ENCODE measurements at regions not wholly inside any gene's neighbourhood (a gene's known extent, or its start where the extent isn't known, plus 50 kb on each side); places are given as distances from the start of the nearest gene placed in this dataset.

DNA sequence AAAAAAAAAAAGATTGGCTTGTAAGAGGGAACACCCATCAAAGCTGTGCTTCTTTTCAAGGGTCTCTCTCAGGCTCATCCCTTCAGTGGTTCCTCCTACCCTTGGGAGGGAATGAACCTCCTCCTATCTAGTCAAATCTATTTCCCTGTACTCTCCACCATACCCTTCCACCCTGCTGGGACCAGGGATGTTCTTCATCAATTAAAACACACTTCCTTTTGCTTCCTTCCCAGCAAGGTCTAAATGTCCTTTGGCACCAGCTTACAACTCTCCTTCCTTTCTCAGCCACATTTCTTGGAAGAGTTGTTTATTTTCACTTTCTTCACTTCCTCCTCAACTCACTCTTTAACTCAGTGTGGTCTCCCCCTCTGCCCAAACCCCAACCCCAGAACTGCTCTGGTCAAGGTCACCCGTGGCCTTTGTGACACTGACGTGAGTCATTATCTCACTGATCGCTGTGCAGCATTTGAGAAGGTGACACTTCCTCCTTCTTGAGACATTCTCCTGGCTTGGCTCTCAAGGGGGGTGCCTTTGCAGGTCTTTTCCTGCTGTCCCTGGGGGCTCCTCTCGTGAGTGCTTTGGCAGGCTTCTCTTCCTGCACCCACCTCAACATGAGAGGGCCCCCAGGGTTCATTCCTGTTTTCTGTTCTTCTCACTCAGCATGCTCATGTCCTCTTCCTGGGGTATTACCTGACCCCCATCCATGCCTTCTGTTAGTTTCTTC is 210.5 kb upstream of the TLE3 start:
- no peaks in the 10 kb centered on the region for H3K36me3 ChIP-seq (ENCODE audit: control insufficient read depth, insufficient read depth, low read length)
- no peak overlapping the region for H3K4me3 ChIP-seq (ENCODE audit: low read depth, low read length)
- no peak overlapping the region for H3K4me2 ChIP-seq (ENCODE audit: low read length)
- H3K27ac ChIP-seq = no peak overlapping the region
- H3K9ac ChIP-seq = no peak overlapping the region
- no peak overlapping the region for H2AFZ ChIP-seq
- H3K9me3 ChIP-seq (ENCODE audit: control insufficient read depth, low read length) = no peaks in the 10 kb centered on the region
- H3K79me2 ChIP-seq = no peaks in the 10 kb centered on the region
- H3K4me1 ChIP-seq = no peaks in the 10 kb centered on the region
- no peaks in the 10 kb centered on the region for H3K27me3 ChIP-seq (ENCODE audit: control insufficient read depth, insufficient read depth, low read length)
- TF ChIP-seq, protein P1, sequence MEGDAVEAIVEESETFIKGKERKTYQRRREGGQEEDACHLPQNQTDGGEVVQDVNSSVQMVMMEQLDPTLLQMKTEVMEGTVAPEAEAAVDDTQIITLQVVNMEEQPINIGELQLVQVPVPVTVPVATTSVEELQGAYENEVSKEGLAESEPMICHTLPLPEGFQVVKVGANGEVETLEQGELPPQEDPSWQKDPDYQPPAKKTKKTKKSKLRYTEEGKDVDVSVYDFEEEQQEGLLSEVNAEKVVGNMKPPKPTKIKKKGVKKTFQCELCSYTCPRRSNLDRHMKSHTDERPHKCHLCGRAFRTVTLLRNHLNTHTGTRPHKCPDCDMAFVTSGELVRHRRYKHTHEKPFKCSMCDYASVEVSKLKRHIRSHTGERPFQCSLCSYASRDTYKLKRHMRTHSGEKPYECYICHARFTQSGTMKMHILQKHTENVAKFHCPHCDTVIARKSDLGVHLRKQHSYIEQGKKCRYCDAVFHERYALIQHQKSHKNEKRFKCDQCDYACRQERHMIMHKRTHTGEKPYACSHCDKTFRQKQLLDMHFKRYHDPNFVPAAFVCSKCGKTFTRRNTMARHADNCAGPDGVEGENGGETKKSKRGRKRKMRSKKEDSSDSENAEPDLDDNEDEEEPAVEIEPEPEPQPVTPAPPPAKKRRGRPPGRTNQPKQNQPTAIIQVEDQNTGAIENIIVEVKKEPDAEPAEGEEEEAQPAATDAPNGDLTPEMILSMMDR (IDR thresholded peaks at IDR 0.05) = no peak

DNA sequence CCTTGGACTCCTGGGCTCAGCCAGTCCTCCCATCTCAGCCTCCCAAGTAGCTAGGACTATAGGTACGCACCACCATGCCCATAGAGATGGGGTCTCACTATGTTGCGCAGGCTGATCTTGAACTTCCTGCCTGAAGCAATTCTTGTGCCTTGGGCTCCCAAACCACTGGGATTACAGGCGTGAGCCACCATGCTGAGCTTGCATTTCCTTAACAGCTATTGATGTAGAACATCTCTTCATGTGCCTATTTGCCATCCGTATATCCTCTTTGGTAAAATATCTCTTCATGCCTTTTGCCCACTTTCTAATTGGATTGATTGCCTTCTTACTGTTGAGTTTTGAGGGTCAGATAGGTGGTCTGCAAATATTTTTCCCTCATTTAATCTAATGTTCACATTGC is 208.9 kb upstream of the TLE3 start:
- TF ChIP-seq, protein P1 (IDR thresholded peaks at IDR 0.05) = no peak
- H3K9ac ChIP-seq = no peak overlapping the region
- H3K36me3 ChIP-seq (ENCODE audit: control insufficient read depth, insufficient read depth, low read length) = no peaks in the 10 kb centered on the region
- no peaks in the 10 kb centered on the region for H3K79me2 ChIP-seq
- H3K4me2 ChIP-seq (ENCODE audit: low read length) = no peak overlapping the region
- H3K4me1 ChIP-seq = no peaks in the 10 kb centered on the region
- no peak overlapping the region for H2AFZ ChIP-seq
- no peak overlapping the region for H3K27ac ChIP-seq
- H3K4me3 ChIP-seq (ENCODE audit: low read depth, low read length) = no peak overlapping the region
- H3K9me3 ChIP-seq (ENCODE audit: control insufficient read depth, low read length) = no peaks in the 10 kb centered on the region
- no peaks in the 10 kb centered on the region for H3K27me3 ChIP-seq (ENCODE audit: control insufficient read depth, insufficient read depth, low read length)

DNA sequence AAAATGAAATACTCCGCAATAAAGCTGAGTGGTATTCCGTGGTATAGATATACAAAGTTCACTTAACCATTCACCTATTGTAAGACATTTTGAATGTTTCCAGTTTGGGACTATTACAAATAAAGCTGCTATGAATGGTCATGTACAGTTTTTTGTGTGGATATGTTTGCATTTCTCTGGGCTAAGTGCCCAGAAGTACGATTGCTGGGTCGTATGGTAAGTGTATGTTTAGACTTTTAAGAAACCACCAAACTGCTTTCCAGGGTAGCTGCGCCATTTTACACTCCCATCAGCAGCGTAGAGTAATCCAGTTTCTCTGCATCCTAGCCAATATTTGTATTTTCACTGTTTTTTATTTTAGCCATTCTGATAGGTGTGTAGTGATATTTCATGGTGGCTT is 208.4 kb upstream of the TLE3 start:
- no peaks in the 10 kb centered on the region for H3K9me3 ChIP-seq (ENCODE audit: control insufficient read depth, low read length)
- TF ChIP-seq, protein P1 (IDR thresholded peaks at IDR 0.05) = no peak
- no peak overlapping the region for H3K27ac ChIP-seq
- no peak overlapping the region for H3K4me3 ChIP-seq (ENCODE audit: low read depth, low read length)
- H3K36me3 ChIP-seq (ENCODE audit: control insufficient read depth, insufficient read depth, low read length) = no peaks in the 10 kb centered on the region
- H3K27me3 ChIP-seq (ENCODE audit: control insufficient read depth, insufficient read depth, low read length) = no peaks in the 10 kb centered on the region
- no peaks in the 10 kb centered on the region for H3K4me1 ChIP-seq
- no peak overlapping the region for H2AFZ ChIP-seq
- H3K79me2 ChIP-seq = no peaks in the 10 kb centered on the region
- no peak overlapping the region for H3K4me2 ChIP-seq (ENCODE audit: low read length)
- H3K9ac ChIP-seq = no peak overlapping the region

DNA sequence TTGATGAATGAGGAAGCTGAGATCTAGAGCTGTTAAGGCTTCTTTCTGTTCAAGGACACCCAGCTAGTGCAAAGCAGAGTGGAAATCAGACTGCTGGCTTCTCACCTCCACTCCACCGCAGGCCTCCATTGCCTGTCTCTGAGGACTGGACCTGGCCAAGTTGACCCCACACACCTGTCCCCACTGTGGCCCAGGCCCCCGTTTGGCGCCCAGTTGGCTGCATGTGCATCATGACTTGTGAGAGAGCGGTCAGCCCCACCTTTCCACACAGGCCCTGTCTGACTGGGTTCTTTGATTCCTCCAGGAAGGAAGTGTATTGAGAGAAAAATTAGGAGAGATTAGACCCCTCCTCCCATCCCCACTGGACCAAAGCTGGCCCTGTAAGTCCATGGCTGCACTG is 206.3 kb upstream of the TLE3 start:
- Histone ChIP-seq H3K4me2 (ENCODE audit: low read length) (no peak overlapping the region), H3K9me3 (ENCODE audit: control insufficient read depth, low read length) (no peaks in the 10 kb centered on the region), H3K4me3 (ENCODE audit: low read depth, low read length) (no peak overlapping the region), H2AFZ (no peak overlapping the region), H3K27ac (no peak overlapping the region), H3K79me2 (no peaks in the 10 kb centered on the region), H3K36me3 (ENCODE audit: control insufficient read depth, insufficient read depth, low read length) (no peaks in the 10 kb centered on the region), H3K27me3 (ENCODE audit: control insufficient read depth, insufficient read depth, low read length) (no peaks in the 10 kb centered on the region), H3K9ac (no peak overlapping the region), H3K4me1 (no peaks in the 10 kb centered on the region)
- TF ChIP-seq, protein P1 (IDR thresholded peaks at IDR 0.05) = no peak

DNA sequence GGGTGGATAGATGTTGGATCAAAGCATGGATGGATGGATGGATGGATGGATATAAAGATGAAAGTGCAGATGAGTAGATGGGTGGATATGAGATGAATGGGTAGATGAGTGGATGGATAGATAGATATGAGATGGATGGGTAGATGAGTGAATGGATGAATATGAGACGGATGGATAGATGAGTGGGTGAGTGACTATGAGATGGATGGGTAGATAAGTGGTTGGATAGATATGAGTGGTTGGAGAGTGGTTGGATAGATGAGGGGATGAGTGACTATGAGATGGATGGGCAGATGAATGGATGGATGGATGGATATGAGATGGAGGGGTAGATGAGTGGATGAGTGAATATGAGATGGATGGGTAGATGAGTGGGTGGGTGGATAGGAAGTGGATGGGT is 204.6 kb upstream of the TLE3 start:
- Histone ChIP-seq H3K9me3 (ENCODE audit: control insufficient read depth, low read length) (no peaks in the 10 kb centered on the region), H3K4me1 (no peaks in the 10 kb centered on the region), H3K4me3 (ENCODE audit: low read depth, low read length) (no peak overlapping the region), H3K27me3 (ENCODE audit: control insufficient read depth, insufficient read depth, low read length) (no peaks in the 10 kb centered on the region), H3K4me2 (ENCODE audit: low read length) (no peak overlapping the region), H3K79me2 (no peaks in the 10 kb centered on the region), H2AFZ (no peak overlapping the region), H3K9ac (no peak overlapping the region), H3K36me3 (ENCODE audit: control insufficient read depth, insufficient read depth, low read length) (no peaks in the 10 kb centered on the region), H3K27ac (no peak overlapping the region)
- TF ChIP-seq, protein P1 (IDR thresholded peaks at IDR 0.05) = no peak

All from parathyroid adenoma (tissue), 2 donors.